Suprapubic skin (tissue), 3 donors: ENCODE measurements at regions not wholly inside any gene's neighbourhood (a gene's known extent, or its start where the extent isn't known, plus 50 kb on each side); places are given as distances from the start of the nearest gene placed in this dataset.

Source experiments
- CTCF ChIP-seq, 2 donors: fragments of 200-600 bp in 1 of 2; fragments of 450-650 bp in 1 of 2; sonication (generic) in 1 of 2; IDR thresholded peaks; one replicate each; pipeline ENCODE4 v1.5.1; 2016 to 2019; ENCODE audit warnings: antibody characterized with exemption in 2 of 2, mild to moderate bottlenecking in 1 of 2, moderate library complexity in 1 of 2
- POLR2A ChIP-seq, 2 donors: fragments of 450-650 bp; IDR thresholded peaks; one replicate each; pipeline ENCODE4 v1.6.1; 2017; ENCODE audit warnings: antibody characterized with exemption in 2 of 2, mild to moderate bottlenecking in 2 of 2, moderate library complexity in 2 of 2

GRCh38 chr3:148062590-148062989 lies 635.1 kb upstream of the AGTR1 start:
- TF ChIP-seq CTCF (IDR thresholded peaks at IDR 0.05) (no peak), POLR2A (IDR thresholded peaks at IDR 0.05) (no peak)
